Midbrain (tissue), 1 donor: ENCODE measurements at regions not wholly inside any gene's neighbourhood (a gene's known extent, or its start where the extent isn't known, plus 50 kb on each side); places are given as distances from the start of the nearest gene placed in this dataset.
A peak's percentile ranks its signal among the peaks of the same experiment; 100 is the strongest.

Experiments used
- DNase-seq: peaks from one replicate; lab custom pipeline; 2025; lab: John Stamatoyannopoulos, UW

GRCh38 chr2:230642966-230643365 is 69.7 kb upstream of the CAB39 start:
- no peak for DNase-seq

- peak; percentile 22 for DNase-seq
Observed at GRCh38 chr2:230643576-230644291, 68.9 kb upstream of the CAB39 start.

- no peak for DNase-seq
Observed at GRCh38 chr2:230644356-230644935, 68.2 kb upstream of the CAB39 start.

GRCh38 chr2:230648356-230648755 is 64.3 kb upstream of the CAB39 start:
- no peak for DNase-seq

- no peak for DNase-seq
Observed at GRCh38 chr2:230650585-230651137, 62.0 kb upstream of the CAB39 start.

GRCh38 chr2:230654057-230654456 is 58.6 kb upstream of the CAB39 start:
- no peak for DNase-seq

GRCh38 chr2:230657462-230657861 is 55.2 kb upstream of the CAB39 start:
- DNase-seq: no peak

- DNase-seq: no peak
Observed at GRCh38 chr2:230657906-230658305, 54.7 kb upstream of the CAB39 start.

GRCh38 chr2:230658577-230658876 is 54.1 kb upstream of the CAB39 start:
- DNase-seq: no peak

GRCh38 chr2:230658877-230659652 is 53.6 kb upstream of the CAB39 start:
- DNase-seq: no peak

GRCh38 chr2:230660294-230661060 is 52.2 kb upstream of the CAB39 start:
- peak; percentile 23 for DNase-seq

- DNase-seq: no peak
Observed at GRCh38 chr2:230661072-230661957, 51.3 kb upstream of the CAB39 start.
